HepG2 (cell line): ENCODE measurements at regions not wholly inside any gene's neighbourhood (a gene's known extent, or its start where the extent isn't known, plus 50 kb on each side); places are given as distances from the start of the nearest gene placed in this dataset.

ENCODE experiments used
- ATAC-seq: fragments of 200-7000 bp; cut with Tn5 transposase; 3 replicates; pipeline ENCODE4 v1.9.1; 2020; ENCODE audit warnings: mild to moderate bottlenecking, moderate library complexity
- BruUV-seq: library from RNA; stranded (reverse); fragments of 400-500 nt; replicated peaks from 2 replicates; lab custom pipeline; 2021; lab: Mats Ljungman, UMichigan
- CTCF ChIA-PET: fragments of 300-600 bp; formaldehyde crosslinking; extraction: SDS; loops from one replicate; lab custom pipeline; 2021; ENCODE audit warnings: low total read pairs, inconsistent platforms, low intra/inter-chr PET ratio; lab: Yijun Ruan, JAX
- POLR2A ChIA-PET: fragments of 350-600 bp; sonication (Branson Sonifier 250); formaldehyde crosslinking; loops from one replicate; lab custom pipeline; 2020; ENCODE audit warnings: antibody characterized with exemption, inconsistent platforms; lab: Yijun Ruan, JAX
- DNase-seq: peaks from one replicate; pipeline ENCODE4 v3.0.0-alpha.2; 2015; ENCODE audit warnings: low spot score
- FAIRE-seq: peaks from 3 replicates; lab custom pipeline; 2011; peaks lifted over from hg19 to GRCh38; lab: Jason Lieb, UNC
- H2AFZ ChIP-seq: one replicate; pipeline ENCODE4 v1.6.1; 2011; ENCODE audit warnings: low read length, inconsistent platforms
- H3K27ac ChIP-seq: fragments of 300-600 bp; 3 replicates; pipeline ENCODE4 v1.8.0; 2011; ENCODE audit warnings: mixed run types, mild to moderate bottlenecking, mixed read lengths, low read length, inconsistent platforms; ENCODE audit not compliant: insufficient read depth; ENCODE audit errors: extremely low read length
- H3K27me3 ChIP-seq, 2 experiments: fragments of 200-600 bp in 1 of 2; 2 replicates in 1 of 2; 3 replicates in 1 of 2; pipeline versions ENCODE4 v1.6.0 to v1.8.0; 2011; ENCODE audit warnings: low read length in 2 of 2, mild to moderate bottlenecking in 2 of 2, moderate library complexity in 2 of 2, inconsistent platforms in 1 of 2; ENCODE audit not compliant: insufficient read depth in 2 of 2, control insufficient read depth in 1 of 2
- H3K36me3 ChIP-seq, 2 experiments: fragments of 200-600 bp in 1 of 2; replicated peaks in 1 of 2; 2 replicates in 1 of 2; 3 replicates in 1 of 2; pipeline versions ENCODE4 v1.5.1 to v1.8.0; 2011; ENCODE audit warnings: low read length in 2 of 2, inconsistent platforms in 1 of 2; ENCODE audit not compliant: insufficient read depth in 2 of 2, control insufficient read depth in 1 of 2
- H3K4me1 ChIP-seq: 2 replicates; pipeline ENCODE4 v1.5.1; 2012; ENCODE audit warnings: low read length, inconsistent platforms; ENCODE audit not compliant: insufficient read depth
- H3K4me2 ChIP-seq: 2 replicates; pipeline ENCODE4 v1.6.0; 2011; ENCODE audit warnings: low read depth, low read length, inconsistent platforms
- H3K4me3 ChIP-seq, 3 experiments: fragments of 200-600 bp in 1 of 3; sonication (generic), shearing (Covaris generic) in 1 of 3; replicated peaks in 1 of 3; 2 replicates each; pipeline ENCODE4 v1.5.1; 2011 to 2016; ENCODE audit warnings: low read length in 3 of 3, inconsistent platforms in 2 of 3, low read depth in 2 of 3, mild to moderate bottlenecking in 2 of 3, control low read depth in 1 of 3, mixed read lengths in 1 of 3; ENCODE audit not compliant: insufficient read depth in 1 of 3
- H3K79me2 ChIP-seq: one replicate; pipeline ENCODE4 v1.6.1; 2011; ENCODE audit warnings: low read length, inconsistent platforms; ENCODE audit not compliant: insufficient read depth
- H3K9ac ChIP-seq: 2 replicates; pipeline ENCODE4 v1.6.0; 2011; ENCODE audit warnings: mild to moderate bottlenecking, low read depth, low read length, inconsistent platforms; ENCODE audit not compliant: insufficient read depth
- H3K9me3 ChIP-seq: 2 replicates; pipeline ENCODE4 v1.5.1; 2012; ENCODE audit warnings: mild to moderate bottlenecking, low read length
- H4K20me1 ChIP-seq: 2 replicates; pipeline ENCODE4 v1.6.0; 2011; ENCODE audit warnings: inconsistent platforms, mild to moderate bottlenecking, low read length, moderate library complexity; ENCODE audit not compliant: insufficient read depth
- MTF2 ChIP-seq: sonication (generic); formaldehyde crosslinking; IDR thresholded peaks from 2 replicates; pipeline ENCODE4 v1.5.0; 2020; ENCODE audit warnings: missing genetic modification reagents, borderline replicate concordance
- SKI ChIP-seq: fragments of 450-650 bp; IDR thresholded peaks from one replicate; pipeline ENCODE4 v1.6.1; 2018; ENCODE audit warnings: mild to moderate bottlenecking; ENCODE audit not compliant: partially characterized antibody
- SNAPC2 ChIP-seq: sonication (generic); formaldehyde crosslinking; IDR thresholded peaks from 2 replicates; pipeline ENCODE4 v1.8.1; 2022; ENCODE audit warnings: mild to moderate bottlenecking, missing genetic modification reagents
- XRCC5 ChIP-seq: fragments of 200-400 bp; formaldehyde crosslinking; optimal IDR thresholded peaks from 2 replicates; pipeline ENCODE3; 2017; ENCODE audit warnings: mild to moderate bottlenecking, low read length
- ZMYM2 ChIP-seq: sonication (generic); formaldehyde crosslinking; IDR thresholded peaks from 2 replicates; pipeline ENCODE4 v1.8.0; 2022; ENCODE audit warnings: mild to moderate bottlenecking, missing genetic modification reagents
- ZSCAN9 ChIP-seq: IDR thresholded peaks from 2 replicates; pipeline ENCODE4 v1.6.1; 2016; ENCODE audit warnings: borderline replicate concordance
- WGBS: methylation state at CpG from one replicate; pipeline ENCODE4 v1.1.6; 2017; ENCODE audit warnings: low lambda C conversion rate; 5-methylcytosine and 5-hydroxymethylcytosine counted together
- in situ Hi-C: cut with HindIII; loops from 2 replicates; pipeline ENCODE4 v1.10.0; 2017; ENCODE audit warnings: low pct_unique_long_range_greater_than_20kb; ENCODE audit not compliant: extremely low pct_ligation_motif_present
- intact Hi-C: fragments of 100-400 bp; cut with micrococcal nuclease; formaldehyde crosslinking; loops from one replicate; pipeline ENCODE4 v1.10.0; 2022; ENCODE audit not compliant: unreplicated experiment
- TF ChIP-seq, protein P1 (sequence below): sonication (generic); formaldehyde crosslinking; IDR thresholded peaks from 2 replicates; pipeline ENCODE4 v1.4.0; 2020; ENCODE audit warnings: missing genetic modification reagents
- TF ChIP-seq, protein P2 (sequence below): sonication (generic); formaldehyde crosslinking; IDR thresholded peaks from 2 replicates; pipeline ENCODE4 v1.4.0; 2020; ENCODE audit warnings: missing genetic modification reagents, borderline replicate concordance
- TF ChIP-seq, protein P3 (sequence below): sonication (generic); formaldehyde crosslinking; IDR thresholded peaks from 2 replicates; pipeline ENCODE4 v1.4.0; 2020; ENCODE audit warnings: missing genetic modification reagents

DNA sequence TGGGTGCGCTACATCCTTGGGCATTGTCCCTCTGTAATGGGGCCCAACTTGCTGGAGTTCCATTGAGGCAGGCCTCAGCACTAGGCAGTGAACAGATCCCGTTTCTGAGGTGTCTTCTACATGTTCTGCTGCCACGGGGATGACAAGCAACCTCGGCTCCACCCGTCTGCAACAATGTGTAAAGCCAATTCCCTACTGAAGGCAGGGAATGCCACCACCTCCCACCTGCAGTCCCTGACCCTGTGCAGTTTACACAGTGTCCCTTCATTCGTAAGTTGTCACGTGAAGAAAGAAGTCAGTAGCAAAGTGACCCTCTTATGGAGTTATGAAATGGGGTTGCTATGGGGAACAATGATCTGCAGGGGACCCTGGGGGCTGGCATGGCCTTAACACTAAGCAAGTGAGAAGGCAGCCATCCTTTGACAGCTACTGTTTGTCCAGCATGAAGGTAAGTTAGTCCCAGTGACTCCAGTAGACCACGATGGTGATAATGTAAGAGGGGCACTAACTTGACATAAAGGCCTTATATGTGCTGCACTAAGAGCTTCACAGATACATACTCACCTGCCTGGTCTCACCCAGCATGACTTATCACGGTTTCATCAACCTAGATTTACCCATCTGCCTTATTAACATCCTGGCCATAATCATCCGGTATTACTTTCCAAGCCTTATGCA is 130.6 kb upstream of the ZSWIM2 start:
- Histone ChIP-seq H3K4me2 (no peak overlapping the region), H3K9ac (no peak overlapping the region), H3K27me3 (peaks cover 0 to 11% of the 10 kb centered on the region in 2 experiments; a peak in 3 of 5 replicates), H3K4me1 (no peaks in the 10 kb centered on the region), H3K4me3 (no peak overlapping the region), H3K36me3 (no peaks in the 10 kb centered on the region), H4K20me1 (no peaks in the 10 kb centered on the region), H3K9me3 (no peaks in the 10 kb centered on the region), H3K27ac (no peak overlapping the region), H3K79me2 (no peaks in the 10 kb centered on the region), H2AFZ (no peak overlapping the region)
- FAIRE-seq (no peak), ATAC-seq (no peak), DNase-seq (no peak)
- CTCF ChIA-PET = no interaction called here
- intact Hi-C loops = no loop called here
- TF ChIP-seq SKI (no peak), SNAPC2 (CRISPR knock-in tag) (no peak), MTF2 (CRISPR knock-in tag) (no peak), ZSCAN9 (CRISPR knock-in tag) (no peak), ZMYM2 (CRISPR knock-in tag) (no peak), XRCC5 (no peak)
- TF ChIP-seq, protein P1, sequence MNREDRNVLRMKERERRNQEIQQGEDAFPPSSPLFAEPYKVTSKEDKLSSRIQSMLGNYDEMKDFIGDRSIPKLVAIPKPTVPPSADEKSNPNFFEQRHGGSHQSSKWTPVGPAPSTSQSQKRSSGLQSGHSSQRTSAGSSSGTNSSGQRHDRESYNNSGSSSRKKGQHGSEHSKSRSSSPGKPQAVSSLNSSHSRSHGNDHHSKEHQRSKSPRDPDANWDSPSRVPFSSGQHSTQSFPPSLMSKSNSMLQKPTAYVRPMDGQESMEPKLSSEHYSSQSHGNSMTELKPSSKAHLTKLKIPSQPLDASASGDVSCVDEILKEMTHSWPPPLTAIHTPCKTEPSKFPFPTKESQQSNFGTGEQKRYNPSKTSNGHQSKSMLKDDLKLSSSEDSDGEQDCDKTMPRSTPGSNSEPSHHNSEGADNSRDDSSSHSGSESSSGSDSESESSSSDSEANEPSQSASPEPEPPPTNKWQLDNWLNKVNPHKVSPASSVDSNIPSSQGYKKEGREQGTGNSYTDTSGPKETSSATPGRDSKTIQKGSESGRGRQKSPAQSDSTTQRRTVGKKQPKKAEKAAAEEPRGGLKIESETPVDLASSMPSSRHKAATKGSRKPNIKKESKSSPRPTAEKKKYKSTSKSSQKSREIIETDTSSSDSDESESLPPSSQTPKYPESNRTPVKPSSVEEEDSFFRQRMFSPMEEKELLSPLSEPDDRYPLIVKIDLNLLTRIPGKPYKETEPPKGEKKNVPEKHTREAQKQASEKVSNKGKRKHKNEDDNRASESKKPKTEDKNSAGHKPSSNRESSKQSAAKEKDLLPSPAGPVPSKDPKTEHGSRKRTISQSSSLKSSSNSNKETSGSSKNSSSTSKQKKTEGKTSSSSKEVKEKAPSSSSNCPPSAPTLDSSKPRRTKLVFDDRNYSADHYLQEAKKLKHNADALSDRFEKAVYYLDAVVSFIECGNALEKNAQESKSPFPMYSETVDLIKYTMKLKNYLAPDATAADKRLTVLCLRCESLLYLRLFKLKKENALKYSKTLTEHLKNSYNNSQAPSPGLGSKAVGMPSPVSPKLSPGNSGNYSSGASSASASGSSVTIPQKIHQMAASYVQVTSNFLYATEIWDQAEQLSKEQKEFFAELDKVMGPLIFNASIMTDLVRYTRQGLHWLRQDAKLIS (CRISPR knock-in tag) = no peak
- TF ChIP-seq, protein P2, sequence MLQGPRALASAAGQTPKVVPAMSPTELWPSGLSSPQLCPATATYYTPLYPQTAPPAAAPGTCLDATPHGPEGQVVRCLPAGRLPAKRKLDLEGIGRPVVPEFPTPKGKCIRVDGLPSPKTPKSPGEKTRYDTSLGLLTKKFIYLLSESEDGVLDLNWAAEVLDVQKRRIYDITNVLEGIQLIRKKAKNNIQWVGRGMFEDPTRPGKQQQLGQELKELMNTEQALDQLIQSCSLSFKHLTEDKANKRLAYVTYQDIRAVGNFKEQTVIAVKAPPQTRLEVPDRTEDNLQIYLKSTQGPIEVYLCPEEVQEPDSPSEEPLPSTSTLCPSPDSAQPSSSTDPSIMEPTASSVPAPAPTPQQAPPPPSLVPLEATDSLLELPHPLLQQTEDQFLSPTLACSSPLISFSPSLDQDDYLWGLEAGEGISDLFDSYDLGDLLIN (CRISPR knock-in tag) = no peak
- TF ChIP-seq, protein P3, sequence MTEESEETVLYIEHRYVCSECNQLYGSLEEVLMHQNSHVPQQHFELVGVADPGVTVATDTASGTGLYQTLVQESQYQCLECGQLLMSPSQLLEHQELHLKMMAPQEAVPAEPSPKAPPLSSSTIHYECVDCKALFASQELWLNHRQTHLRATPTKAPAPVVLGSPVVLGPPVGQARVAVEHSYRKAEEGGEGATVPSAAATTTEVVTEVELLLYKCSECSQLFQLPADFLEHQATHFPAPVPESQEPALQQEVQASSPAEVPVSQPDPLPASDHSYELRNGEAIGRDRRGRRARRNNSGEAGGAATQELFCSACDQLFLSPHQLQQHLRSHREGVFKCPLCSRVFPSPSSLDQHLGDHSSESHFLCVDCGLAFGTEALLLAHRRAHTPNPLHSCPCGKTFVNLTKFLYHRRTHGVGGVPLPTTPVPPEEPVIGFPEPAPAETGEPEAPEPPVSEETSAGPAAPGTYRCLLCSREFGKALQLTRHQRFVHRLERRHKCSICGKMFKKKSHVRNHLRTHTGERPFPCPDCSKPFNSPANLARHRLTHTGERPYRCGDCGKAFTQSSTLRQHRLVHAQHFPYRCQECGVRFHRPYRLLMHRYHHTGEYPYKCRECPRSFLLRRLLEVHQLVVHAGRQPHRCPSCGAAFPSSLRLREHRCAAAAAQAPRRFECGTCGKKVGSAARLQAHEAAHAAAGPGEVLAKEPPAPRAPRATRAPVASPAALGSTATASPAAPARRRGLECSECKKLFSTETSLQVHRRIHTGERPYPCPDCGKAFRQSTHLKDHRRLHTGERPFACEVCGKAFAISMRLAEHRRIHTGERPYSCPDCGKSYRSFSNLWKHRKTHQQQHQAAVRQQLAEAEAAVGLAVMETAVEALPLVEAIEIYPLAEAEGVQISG = no peak
- no TSS peak for BruUV-seq
- 26% methylated on average over 10 of the region's 10 CpGs for WGBS
- POLR2A ChIA-PET = no interaction called here
- in situ Hi-C loops = no loop called here
